GM21381 (cell line): ENCODE measurements at regions not wholly inside any gene's neighbourhood (a gene's known extent, or its start where the extent isn't known, plus 50 kb on each side); places are given as distances from the start of the nearest gene placed in this dataset.
"Not testable (repeated sequence)": the region's sequence is repeated elsewhere in the genome, so short reads cannot be mapped to it uniquely, and the experiment has no call there.

ENCODE experiments used
- ATAC-seq: cut with Tn5 transposase; IDR thresholded peaks from one replicate; pipeline ENCODE4 v1.9.1; 2021; ENCODE audit warnings: mild to moderate bottlenecking, moderate library complexity; ENCODE audit not compliant: unreplicated experiment

DNA sequence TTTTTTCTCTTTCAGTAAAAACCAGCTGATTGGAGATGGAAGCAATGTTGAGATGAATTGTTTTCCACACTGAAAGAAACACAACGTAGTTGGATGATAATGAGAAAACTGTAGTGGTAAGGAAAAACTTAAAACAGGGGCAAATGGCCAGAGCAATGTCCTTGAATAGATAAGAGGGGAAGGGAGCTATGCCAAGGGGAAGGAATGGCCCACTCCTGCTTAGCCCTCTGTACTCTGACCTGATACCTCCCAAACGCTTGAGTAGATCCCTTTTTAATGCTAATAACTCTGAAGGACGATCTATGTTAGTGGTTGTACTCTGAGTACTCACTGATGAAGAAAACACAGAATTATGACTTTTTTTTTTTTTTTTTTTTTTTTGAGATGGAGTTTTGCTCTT lies 114.7 kb upstream of the DAB2 start:
- ATAC-seq = no peak

DNA sequence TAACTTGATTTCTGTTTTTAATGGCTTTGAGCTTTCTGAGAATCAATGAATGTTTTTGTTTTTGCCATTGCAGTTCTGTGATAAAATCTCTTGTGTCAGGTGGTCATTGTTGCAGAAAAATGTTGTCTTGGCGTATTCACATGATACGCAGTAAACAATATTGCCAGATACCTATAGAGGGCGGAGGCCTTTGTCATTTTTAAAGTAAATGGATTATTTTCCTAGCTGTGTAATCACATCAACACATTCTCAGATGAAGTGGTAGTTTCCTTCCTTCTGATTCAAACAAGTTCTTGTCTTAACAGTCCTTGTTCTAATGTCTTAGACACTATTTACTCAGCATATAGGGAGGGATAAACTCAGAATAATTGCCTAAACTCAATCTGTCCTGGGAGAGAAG lies 109.9 kb upstream of the DAB2 start:
- no peak for ATAC-seq

DNA sequence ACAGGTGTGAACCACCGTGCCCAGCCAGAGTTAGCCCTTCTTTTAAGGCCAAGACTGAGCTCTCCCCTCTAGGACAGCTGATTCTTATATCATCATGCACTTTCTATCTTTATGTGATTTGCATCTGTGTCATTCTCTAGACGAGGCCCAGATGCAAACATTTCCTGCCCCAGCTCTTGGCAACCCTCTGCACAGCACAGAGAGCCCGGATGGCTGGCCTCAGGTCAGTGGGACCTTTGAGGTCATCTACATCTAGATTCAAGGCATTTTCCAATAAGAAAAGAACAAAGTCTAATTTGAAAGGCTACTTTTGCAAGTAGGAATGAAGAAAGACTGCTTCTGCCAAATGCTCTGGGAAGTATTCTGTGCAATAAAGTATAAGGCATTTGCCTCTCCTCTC lies 109.0 kb upstream of the DAB2 start:
- ATAC-seq = no peak

DNA sequence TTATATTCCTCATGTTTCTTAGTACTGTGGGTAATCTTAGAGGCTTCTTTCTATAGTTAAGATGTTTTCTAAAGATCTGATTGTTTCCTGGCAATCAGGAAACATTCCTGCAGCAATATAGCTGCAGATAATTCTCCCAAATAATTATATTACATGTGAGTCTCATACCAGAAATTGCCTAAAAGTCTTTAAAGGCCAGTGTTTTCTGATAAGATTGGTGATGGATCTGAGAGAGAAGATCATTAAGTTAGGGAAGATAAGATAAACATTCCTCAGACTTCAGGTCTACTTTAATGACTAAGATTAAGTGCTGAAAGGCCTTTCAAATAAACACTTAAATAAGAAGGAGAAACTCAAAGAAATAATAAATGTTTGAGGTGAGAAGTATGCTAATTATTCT lies 107.7 kb upstream of the DAB2 start:
- no peak for ATAC-seq

DNA sequence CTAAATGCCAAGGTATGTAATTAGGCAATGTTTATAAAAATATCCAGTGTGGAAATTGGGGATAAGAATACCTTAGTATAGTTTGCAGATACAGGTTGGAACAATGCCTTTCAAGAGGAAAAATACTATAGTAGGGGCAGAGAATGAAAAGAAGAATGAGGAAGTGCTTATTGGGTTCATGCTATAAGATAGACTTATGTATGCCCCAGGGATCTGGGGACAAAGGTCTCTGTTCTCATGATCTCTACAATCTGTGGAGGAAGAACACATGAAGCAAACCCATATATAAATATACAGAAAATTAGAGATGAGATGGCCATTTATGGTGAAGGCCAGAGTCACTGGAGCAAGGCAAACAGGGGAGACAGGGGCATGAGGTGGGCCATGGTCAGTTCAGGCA lies 106.5 kb upstream of the DAB2 start:
- no peak for ATAC-seq

DNA sequence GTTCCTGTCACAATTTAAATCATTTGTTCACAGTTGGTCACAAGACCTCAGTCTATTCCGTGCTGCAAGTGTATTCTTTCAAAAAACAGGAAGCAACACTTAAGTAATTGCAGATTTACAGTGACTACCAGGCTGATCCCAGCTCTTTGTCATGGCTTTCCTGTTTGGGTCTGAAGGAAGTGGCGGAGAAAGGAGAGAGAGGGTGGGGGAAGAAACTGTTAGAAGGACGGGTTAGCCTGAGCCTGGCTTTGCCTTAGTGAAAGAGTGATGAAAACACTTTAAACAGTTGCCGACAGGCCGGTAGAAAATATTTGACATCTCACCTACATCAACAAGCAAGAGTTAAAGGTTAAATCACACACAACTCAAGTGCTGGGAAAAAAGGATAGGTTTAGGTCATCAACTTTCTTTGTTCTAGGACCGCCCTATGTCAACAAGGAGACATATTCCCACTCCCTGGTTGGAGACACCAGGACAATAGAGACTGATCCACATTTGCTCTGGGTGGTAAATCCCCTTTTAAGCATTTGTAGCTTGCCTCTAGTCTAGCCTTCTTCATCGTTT lies 102.2 kb upstream of the DAB2 start:
- ATAC-seq = no peak

DNA sequence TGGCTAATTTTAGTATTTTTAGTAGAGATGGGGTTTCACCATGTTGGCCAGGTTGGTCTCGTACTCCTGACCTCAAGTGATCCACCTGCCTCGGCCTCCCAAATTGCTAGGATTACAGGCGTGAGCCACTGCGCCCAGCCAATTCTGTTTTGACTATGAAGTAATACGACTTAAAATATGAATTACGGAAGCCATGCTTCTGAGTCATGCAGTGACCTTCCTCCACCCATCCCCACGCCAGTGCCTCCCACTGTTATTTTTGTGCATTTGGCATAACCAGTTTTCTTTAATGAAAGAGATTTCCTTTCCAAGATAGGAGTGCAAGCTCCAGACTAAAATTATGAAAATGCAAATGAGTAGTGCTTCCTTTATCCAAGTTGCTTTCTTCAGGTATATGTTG lies 101.0 kb upstream of the DAB2 start:
- not testable (repeated sequence) for ATAC-seq

DNA sequence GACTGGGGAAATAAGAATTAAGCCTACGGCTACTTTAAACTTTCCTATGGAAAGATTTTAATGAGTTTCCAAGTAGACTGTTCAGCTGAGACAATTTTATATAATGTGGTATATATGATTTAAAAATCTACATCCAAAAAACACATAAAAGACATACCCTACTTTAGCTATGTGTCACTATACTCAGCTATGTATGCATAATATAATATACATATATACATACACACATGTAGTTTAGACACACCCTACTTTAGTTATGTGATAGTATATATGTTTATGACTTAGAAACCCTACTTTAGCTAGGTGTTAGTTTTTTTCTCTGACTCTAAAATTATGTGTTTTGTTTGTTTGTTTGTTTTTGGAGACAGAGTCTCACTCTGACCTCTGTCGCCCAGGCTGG lies 100.5 kb upstream of the DAB2 start:
- ATAC-seq = no peak

DNA sequence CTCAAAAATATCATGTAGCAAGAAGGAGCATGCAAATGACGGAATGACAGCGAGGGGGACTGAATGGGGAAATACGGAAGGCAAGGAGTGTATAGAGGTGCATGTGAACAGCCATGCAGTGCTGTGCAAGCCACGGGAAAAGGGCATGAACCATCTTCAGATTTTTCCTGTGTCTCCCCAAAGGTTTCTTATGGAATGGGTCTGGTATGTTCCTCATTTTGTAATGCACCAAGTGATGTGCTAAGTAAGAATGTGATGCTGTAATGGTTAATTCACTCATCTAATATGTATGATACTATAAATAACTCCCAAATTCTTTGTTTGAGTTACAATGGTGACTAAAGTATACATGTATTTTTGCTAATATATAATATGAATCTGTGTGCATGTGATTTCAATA lies 99.0 kb upstream of the DAB2 start:
- ATAC-seq = no peak

DNA sequence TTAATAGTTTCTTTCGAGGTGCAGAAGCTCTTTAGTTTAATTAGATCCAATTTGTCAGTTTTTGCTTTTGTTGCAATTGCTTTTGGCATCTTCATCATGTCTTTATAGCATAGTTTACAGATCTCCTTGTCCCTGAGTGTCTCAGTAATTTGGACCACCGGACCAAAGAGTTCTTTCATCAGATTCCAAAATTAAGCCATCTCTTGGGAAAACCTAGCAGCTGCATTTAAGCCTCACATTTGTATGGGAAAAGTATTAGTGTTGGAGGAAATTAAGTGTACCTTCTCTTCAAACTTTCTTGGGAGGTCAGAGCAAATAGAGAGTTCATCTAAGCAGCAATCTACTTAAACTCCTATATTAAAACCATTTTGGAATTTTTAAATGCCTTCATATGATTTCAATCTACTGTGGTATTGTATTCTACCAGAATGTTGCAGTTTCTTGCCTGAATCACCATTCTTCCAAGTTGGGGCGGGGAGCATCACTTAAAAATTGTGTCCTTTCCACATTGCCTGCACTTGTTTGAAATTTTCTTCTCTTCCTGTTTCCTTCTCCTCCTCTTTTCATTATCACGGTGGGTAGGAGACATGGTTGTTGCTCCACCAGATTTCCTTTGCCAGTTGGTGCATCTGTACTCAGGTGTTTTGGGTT lies 97.3 kb upstream of the DAB2 start:
- ATAC-seq = no peak

DNA sequence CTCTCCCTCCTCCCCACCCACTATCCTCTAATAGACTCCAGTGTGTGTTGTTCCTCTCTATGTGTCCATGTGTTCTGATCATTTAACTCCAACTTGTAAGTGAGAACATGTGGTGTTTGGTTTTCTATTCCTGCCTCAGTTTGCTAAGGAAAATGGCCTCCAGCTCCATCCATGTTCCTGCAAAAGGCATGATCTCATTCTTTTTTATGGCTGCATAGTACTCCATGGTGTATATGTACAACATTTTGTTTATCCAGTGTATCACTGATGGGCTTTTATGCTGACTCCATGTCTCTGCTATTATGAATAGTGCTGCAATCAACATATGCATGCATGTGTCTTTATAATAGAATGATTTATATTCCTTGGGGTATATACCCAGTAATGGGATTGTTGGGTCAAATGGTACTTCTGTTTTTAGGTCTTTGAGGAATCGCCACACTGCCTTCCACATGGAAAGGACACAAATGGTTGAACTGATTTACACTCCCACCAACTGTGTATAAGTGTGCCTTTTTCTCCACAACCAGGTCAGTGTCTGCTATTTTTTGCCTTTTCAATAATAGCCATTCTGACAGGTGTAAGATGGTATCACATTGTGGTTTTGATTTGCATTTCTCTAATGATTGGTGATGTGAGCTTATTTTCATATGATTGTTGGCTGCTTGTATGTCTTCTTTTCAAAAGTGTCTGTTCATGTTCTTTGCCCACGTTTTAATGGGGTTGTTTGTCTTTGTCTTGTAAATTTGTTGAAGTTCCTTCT lies 96.5 kb upstream of the DAB2 start:
- ATAC-seq = no peak

DNA sequence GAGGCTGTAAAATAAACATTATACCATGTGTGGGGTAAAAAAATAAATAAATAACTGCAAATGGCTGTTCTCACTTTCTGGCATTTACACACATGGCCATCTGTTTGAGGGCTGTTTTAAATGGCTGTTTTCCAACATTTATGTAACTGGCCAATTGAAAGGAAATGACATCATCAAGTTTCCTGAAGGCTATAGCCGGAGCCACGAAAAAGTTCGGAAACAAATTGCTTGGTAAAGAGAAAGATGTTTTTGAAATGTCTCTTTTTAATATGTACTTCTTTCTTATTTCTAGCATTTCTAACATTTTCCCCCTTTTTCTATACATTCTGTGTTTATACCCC lies 95.4 kb upstream of the DAB2 start:
- ATAC-seq = no peak

DNA sequence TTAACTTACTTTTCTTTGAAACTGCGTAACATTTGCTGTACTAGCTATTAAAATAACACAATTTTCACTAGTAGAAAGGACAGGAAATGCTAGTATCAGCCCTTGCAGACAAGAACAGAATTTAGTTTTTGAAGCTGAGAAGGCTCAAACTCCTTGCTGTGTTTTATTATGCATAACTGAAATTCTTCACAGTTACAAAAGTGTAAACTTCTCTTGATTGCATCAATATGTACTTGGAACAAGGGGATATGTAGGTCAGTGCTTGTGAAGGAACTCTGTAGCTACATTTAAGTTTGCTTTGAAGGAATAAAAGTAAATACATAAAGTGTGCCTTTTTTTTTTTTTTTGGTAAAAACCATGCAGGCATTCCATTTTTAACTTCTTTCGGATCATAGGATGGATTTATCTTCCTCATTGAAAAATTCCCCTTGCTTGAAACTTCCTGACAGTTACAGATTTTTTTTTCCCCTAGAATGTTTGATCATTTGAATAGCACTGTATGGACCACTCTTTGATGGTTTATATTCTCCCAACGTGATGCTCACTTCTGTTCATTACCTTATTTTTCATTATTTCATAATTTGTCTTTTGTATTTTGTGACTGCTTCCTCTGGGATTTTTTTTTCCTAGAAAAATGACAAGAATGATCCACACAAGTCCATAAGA lies 94.9 kb upstream of the DAB2 start:
- no peak for ATAC-seq

DNA sequence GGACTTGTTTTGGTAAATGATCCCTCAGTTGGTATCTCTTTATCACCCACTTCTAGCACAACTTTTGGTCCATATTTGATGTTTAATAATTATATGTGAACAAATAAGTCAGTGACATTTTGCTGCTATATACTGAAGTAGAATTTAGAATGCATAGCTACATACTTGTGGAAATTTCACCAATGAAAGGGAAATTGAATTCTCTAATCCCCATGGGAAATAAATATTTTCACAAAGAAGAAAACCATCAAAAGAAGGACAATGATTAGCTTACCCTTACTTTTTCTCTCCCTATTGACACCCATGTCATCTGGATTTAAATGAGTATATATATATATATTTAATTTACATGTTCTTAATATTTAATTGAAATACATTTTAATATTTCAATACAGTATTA lies 94.3 kb upstream of the DAB2 start:
- ATAC-seq = no peak

DNA sequence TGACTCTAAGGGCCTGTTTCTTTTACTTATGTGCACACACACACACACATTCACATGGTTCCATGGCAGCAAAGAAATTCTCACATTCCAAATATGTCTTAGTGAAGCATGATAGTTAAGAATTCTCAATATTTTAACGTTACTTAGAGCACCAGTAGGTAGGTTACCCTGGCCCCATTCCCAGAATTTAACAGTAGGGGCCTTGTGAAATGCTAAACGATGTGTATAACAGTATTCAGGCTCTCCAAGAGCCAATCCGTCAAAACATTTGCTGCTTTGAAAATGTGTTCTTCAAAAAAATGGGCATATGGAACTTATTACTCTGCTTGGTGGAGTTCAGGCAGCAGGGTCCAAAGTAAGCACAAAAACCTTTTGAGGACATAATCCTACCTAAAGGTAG lies 93.7 kb upstream of the DAB2 start:
- ATAC-seq = no peak

DNA sequence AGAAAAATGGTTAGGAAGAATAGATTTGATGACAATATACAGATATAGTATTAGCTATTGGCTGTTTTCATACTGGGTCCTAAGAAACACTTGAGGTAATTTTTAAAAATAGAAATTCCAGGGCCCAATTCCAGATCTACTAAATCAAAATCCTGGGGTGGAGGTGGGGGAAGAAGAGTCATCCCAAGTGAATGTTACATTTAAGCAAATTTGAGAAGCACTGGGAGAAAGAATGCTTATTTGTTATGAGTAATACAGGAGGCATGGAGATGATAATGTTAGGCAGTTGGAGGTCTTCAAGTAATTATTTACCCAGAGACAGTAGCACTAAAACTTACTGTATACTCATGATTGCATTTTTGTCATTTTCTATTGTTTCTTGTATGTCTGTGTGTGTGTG lies 93.0 kb upstream of the DAB2 start:
- ATAC-seq = no peak

DNA sequence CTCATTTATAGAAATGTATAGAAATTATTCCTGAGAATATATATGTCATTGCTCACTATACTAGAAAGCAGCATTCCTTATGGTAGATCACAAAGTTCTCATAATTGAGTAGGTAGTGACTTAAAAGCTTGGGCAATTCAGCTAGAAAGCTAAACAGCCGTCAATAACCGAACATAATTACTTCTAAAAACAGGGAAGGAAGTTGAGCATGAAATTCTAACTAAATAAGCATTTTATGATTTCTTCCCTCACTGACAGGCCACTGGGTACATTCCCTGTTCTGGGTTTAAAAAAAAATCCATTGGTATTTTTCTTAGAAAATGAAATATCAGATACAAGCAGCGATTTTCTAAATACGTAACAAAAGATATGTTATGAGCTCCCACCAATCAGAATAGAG lies 91.1 kb upstream of the DAB2 start:
- ATAC-seq = no peak

DNA sequence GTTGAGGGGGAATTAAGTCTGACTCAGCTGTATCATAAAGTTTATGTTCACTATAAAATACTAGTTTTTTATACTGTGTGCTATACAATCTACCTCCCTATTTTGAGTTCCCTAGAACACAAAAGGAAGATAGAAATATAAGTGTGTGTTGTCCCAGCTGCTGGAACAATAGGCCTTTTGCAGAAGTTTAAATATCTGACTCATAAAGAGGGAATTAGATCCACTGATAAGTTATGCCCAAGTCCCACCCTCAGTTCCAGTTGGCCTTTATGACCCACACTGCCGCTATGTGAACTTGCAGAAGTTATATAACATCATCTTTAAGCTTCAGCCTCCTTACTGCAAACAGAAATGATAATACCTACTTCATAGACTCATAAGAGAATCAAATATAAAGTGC lies 88.5 kb upstream of the DAB2 start:
- no peak for ATAC-seq

DNA sequence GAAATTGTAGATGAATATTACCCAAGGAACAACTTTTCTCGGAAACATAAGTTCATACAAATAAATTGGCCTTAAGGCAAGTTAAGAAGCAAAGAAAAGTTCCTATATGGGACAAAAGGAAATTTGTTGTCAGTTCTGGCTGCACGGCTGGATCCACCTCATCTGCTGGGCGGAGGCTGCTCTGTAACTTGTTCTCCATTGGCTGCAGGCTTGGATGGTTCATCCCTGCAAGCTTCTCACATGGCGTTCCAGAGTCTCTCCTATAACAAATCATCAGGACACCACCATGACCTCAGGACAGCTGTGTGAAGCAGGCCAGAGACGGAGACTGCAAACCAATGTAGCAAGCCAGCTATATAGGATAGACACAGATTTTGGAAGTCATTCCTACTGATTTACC lies 81.4 kb upstream of the DAB2 start:
- no peak for ATAC-seq

DNA sequence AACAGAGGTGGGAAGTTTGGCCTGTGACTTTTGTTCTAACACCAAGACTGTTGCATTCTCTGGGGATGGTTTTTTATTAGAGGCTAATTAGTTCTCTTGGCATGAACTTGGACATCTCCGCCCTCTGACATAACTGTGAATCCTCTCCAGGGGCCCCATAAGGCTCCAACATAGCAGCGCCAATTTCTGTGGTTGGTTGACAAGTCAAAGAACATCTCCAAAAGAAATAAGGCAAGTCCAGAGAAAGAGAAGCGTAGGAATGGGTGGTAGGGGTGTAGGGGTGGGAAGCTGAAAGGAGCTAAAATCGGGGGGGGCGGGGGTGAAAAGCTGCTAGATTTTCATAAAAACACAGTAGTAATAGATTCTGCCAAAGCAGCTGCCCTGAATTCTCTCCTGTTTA lies 81.0 kb upstream of the DAB2 start:
- no peak for ATAC-seq

DNA sequence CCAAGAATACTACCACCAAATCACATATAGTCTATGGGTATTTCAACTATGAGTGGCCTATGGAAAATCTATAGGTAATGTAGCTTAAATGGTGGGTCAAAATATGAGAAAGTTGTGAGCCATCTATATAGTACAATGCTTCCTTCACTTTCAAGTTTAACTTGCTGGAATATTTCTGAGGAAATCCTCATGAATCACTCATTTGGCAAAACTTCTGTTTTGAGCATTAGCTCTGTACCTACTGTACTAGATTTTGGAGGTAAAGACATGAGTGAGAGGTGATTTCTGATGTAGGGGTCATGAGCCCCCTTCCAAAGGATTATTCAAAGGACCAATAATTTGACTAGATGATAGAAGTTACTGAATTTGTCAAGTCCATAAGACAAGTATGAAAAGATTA lies 80.6 kb upstream of the DAB2 start:
- no peak for ATAC-seq

DNA sequence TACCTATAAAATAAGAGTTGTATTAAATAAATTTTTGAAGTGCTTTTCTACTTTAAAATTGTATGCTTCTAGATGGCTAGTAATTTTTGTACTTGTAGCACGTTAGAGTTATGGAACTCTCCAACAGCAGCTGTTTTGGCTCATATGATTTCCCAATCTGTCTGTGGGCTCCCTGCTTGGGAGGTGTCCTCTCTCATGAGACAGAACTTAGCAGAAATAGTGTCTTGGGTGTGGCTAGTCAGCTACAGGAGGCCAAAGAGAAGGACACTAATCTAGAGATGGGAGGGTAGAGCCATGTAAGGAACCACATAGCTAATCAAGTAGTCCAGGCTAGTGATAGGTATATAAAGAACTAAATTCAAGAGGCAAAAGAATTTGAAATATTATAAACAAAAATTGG lies 78.4 kb upstream of the DAB2 start:
- ATAC-seq = no peak
